ENCODE measurements at regions not wholly inside any gene's neighbourhood (a gene's known extent, or its start where the extent isn't known, plus 50 kb on each side); places are given as distances from the start of the nearest gene placed in this dataset.

DNA sequence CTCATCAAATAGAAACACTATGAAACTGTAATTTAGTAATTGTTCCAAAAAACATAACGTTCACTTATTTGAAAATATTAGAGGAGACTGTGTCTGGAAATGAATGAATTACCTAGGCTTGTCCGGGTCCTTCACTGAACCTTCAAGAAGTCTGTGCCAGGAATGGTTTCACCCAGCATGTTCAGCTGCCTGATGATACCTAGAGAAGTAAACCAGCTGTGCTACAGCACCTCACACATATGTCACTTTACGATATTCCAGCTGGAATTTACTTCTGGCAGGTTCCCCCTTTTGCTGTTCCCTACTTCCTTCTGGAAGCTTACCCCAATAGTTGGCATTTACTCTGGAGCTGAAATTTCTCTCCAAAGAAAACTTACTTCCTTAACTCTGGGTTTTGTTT is 906.5 kb downstream of the FAT4 start:
- TF ChIP-seq, protein P1, sequence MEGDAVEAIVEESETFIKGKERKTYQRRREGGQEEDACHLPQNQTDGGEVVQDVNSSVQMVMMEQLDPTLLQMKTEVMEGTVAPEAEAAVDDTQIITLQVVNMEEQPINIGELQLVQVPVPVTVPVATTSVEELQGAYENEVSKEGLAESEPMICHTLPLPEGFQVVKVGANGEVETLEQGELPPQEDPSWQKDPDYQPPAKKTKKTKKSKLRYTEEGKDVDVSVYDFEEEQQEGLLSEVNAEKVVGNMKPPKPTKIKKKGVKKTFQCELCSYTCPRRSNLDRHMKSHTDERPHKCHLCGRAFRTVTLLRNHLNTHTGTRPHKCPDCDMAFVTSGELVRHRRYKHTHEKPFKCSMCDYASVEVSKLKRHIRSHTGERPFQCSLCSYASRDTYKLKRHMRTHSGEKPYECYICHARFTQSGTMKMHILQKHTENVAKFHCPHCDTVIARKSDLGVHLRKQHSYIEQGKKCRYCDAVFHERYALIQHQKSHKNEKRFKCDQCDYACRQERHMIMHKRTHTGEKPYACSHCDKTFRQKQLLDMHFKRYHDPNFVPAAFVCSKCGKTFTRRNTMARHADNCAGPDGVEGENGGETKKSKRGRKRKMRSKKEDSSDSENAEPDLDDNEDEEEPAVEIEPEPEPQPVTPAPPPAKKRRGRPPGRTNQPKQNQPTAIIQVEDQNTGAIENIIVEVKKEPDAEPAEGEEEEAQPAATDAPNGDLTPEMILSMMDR (IDR thresholded peaks at IDR 0.05), result no peak
- no peak for TF ChIP-seq POLR2A (IDR thresholded peaks at IDR 0.05)
